ENCODE measurements at regions not wholly inside any gene's neighbourhood (a gene's known extent, or its start where the extent isn't known, plus 50 kb on each side); places are given as distances from the start of the nearest gene placed in this dataset.

DNA sequence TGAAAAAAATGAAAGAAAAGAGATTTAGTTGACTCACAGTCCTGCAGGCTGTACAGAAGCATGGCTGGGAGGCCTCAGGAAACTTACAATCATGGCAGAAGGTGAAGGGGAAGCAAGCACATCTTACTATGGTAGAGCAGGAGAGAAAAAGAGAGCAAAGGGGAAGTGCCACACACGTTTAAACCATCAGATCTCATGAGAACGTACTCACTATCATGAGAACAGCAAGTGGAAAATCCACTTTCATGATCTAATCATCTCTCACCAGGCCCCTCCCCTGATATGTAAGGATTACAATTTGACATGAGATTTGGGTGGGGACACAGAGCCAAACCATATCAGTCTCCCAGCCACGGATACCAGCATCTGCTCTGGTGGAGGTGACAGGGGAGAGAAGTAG, 50.8 kb upstream of the CPOX start:
- H3K36me3 ChIP-seq (ENCODE audit: insufficient read depth in 1 of 2, low read depth in 1 of 2): no peaks in the 10 kb centered on the region
- TF ChIP-seq, protein P1, sequence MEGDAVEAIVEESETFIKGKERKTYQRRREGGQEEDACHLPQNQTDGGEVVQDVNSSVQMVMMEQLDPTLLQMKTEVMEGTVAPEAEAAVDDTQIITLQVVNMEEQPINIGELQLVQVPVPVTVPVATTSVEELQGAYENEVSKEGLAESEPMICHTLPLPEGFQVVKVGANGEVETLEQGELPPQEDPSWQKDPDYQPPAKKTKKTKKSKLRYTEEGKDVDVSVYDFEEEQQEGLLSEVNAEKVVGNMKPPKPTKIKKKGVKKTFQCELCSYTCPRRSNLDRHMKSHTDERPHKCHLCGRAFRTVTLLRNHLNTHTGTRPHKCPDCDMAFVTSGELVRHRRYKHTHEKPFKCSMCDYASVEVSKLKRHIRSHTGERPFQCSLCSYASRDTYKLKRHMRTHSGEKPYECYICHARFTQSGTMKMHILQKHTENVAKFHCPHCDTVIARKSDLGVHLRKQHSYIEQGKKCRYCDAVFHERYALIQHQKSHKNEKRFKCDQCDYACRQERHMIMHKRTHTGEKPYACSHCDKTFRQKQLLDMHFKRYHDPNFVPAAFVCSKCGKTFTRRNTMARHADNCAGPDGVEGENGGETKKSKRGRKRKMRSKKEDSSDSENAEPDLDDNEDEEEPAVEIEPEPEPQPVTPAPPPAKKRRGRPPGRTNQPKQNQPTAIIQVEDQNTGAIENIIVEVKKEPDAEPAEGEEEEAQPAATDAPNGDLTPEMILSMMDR (IDR thresholded peaks at IDR 0.05): no peak
- no peaks in the 10 kb centered on the region for H3K4me1 ChIP-seq
- H3K4me3 ChIP-seq: no peak overlapping the region
- DNase-seq: no peak
- H3K27ac ChIP-seq: no peak overlapping the region
- 75 to 77% (median 76%) methylated on average over 3 of the region's 3 CpGs for WGBS, 3 donors
- H3K27me3 ChIP-seq (ENCODE audit: insufficient read depth in 3 of 3, low read length in 2 of 3): no peaks in the 10 kb centered on the region
- intact Hi-C loops (cut with DNase I): no loop called here
- no peak for ATAC-seq
- no peaks in the 10 kb centered on the region for H3K9me3 ChIP-seq

DNA sequence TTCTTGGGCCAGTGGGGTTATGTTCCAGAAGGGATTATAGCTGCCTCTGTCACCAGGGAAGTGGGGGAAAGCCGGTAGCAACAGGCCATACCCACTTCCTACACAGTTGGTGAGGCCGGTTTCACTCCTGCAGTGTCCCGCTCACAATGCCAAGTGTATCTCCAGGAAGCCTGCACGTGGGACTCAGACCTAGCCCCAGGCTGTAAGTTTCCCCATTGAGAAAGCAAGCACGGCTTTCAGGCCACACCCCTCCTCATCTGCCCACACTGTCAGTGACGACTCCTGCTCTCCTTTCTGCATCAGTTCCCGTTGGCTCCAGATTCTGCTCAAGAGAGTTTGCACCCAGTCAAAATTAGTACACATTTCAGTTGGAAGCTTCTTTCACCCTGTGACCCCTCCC, 51.6 kb upstream of the CPOX start:
- intact Hi-C loops (cut with DNase I): no loop called here
- Histone ChIP-seq H3K4me1 (no peaks in the 10 kb centered on the region), H3K4me3 (no peak overlapping the region), H3K9me3 (no peaks in the 10 kb centered on the region), H3K36me3 (ENCODE audit: insufficient read depth in 1 of 2, low read depth in 1 of 2) (no peaks in the 10 kb centered on the region), H3K27ac (no peak overlapping the region), H3K27me3 (ENCODE audit: insufficient read depth in 3 of 3, low read length in 2 of 3) (no peaks in the 10 kb centered on the region)
- no peak for DNase-seq
- 68 to 70% (median 70%) methylated on average over 7 of the region's 7 CpGs for WGBS, 3 donors
- TF ChIP-seq, protein P1 (IDR thresholded peaks at IDR 0.05): no peak
- no peak for ATAC-seq

DNA sequence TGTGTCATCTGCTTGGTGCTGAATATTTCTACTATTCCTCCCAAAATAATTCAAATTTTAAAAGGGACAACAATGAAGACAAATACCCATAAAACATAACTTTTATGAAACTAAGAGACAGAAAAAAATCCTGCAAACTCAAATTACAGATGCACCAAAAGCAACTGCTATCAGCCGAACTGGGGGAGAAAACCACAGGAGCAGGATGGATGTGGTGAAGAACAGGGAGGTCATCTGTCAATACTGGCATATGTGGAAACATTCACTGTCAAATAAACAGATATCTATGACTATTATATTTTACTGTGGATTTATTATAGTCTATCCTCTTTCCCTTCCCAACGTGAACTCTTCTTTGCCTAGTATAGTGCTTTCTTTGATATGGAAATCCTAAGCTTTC, 53.3 kb upstream of the CPOX start:
- 64 to 70% (median 64%) methylated on average over 2 of the region's 2 CpGs for WGBS, 3 donors
- Histone ChIP-seq H3K27me3 (ENCODE audit: insufficient read depth in 3 of 3, low read length in 2 of 3) (no peaks in the 10 kb centered on the region), H3K36me3 (ENCODE audit: insufficient read depth in 1 of 2, low read depth in 1 of 2) (no peaks in the 10 kb centered on the region), H3K27ac (no peak overlapping the region), H3K9me3 (no peaks in the 10 kb centered on the region), H3K4me1 (no peaks in the 10 kb centered on the region), H3K4me3 (no peak overlapping the region)
- intact Hi-C loops (cut with DNase I): no loop called here
- no peak for DNase-seq
- no peak for ATAC-seq
- TF ChIP-seq, protein P1 (IDR thresholded peaks at IDR 0.05): no peak

DNA sequence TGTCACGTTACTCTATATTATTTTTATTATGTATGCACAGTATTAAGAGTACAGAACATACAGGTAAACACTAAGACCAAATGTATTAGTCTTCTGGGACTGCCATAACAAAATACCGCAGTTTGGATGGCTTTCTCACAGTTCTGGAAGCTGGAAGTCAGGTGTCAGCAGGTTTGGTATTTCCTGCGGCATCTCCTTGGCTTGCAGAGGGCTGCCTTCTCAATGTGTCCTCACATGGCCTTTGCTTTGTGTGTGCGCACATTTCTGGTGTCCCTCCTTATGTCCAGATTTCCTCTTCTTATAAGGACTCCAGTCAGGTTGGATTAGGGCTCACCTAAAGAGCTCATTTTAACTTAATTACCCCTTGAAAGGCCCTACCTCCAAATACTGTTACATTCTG, 53.8 kb upstream of the CPOX start:
- intact Hi-C loops (cut with DNase I): no loop called here

More for the DNA sequence above, 53.8 kb upstream of the CPOX start:
- Histone ChIP-seq H3K4me3 (no peak overlapping the region), H3K27ac (no peak overlapping the region), H3K36me3 (ENCODE audit: insufficient read depth in 1 of 2, low read depth in 1 of 2) (no peaks in the 10 kb centered on the region), H3K9me3 (no peaks in the 10 kb centered on the region), H3K4me1 (no peaks in the 10 kb centered on the region), H3K27me3 (ENCODE audit: insufficient read depth in 3 of 3, low read length in 2 of 3) (no peaks in the 10 kb centered on the region)
- 67 to 77% (median 77%) methylated on average over 4 of the region's 4 CpGs for WGBS, 3 donors
- ATAC-seq (no peak), DNase-seq (no peak)
- TF ChIP-seq, protein P1 (IDR thresholded peaks at IDR 0.05): no peak

All from psoas muscle (tissue), 7 donors.